H1 (cell line): ENCODE measurements at regions not wholly inside any gene's neighbourhood (a gene's known extent, or its start where the extent isn't known, plus 50 kb on each side); places are given as distances from the start of the nearest gene placed in this dataset.

Source experiments
- CTCF ChIA-PET: fragments of 300-600 bp; sonication (Branson Sonifier 250); formaldehyde crosslinking; loops from one replicate; lab custom pipeline; 2021; ENCODE audit not compliant: partially characterized antibody; lab: Charles Lee
- POLR2A ChIA-PET: fragments of 300-600 bp; sonication (Branson Sonifier 250); formaldehyde crosslinking; loops from one replicate; lab custom pipeline; 2021; ENCODE audit warnings: inconsistent platforms; ENCODE audit not compliant: partially characterized antibody; lab: Charles Lee
- DNase-seq, 2 experiments: peaks; one replicate each; pipeline versions ENCODE4 v3.0.0 to v3.0.0-alpha.2; 2010 to 2022; ENCODE audit warnings: low spot score in 2 of 2, low read depth in 1 of 2, mixed read lengths in 1 of 2
- FAIRE-seq: peaks from 2 replicates; lab custom pipeline; 2011; peaks lifted over from hg19 to GRCh38; lab: Jason Lieb, UNC
- H2AFZ ChIP-seq: 2 replicates; pipeline ENCODE4 v1.8.1; 2012; ENCODE audit warnings: low read length, inconsistent platforms
- H2AK5ac ChIP-seq: 2 replicates; pipeline ENCODE4 v1.6.1; 2013; ENCODE audit warnings: low read depth, low read length
- H2BK120ac ChIP-seq: replicated peaks from 2 replicates; pipeline ENCODE3; 2013; ENCODE audit warnings: low read depth, low read length, inconsistent platforms
- H2BK12ac ChIP-seq: 2 replicates; pipeline ENCODE4 v1.6.1; 2013; ENCODE audit warnings: low read depth, low read length
- H2BK15ac ChIP-seq: 2 replicates; pipeline ENCODE4 v1.6.1; 2013; ENCODE audit warnings: low read length
- H2BK20ac ChIP-seq: 2 replicates; pipeline ENCODE4 v1.6.1; 2013; ENCODE audit warnings: low read length
- H2BK5ac ChIP-seq: 2 replicates; pipeline ENCODE4 v1.6.1; 2013; ENCODE audit warnings: low read depth, low read length
- H3K14ac ChIP-seq: 2 replicates; pipeline ENCODE4 v1.6.1; 2013; ENCODE audit warnings: inconsistent platforms; ENCODE audit not compliant: insufficient read length
- H3K18ac ChIP-seq: 2 replicates; pipeline ENCODE4 v1.6.1; 2013; ENCODE audit warnings: low read length; ENCODE audit errors: extremely low read depth
- H3K23ac ChIP-seq: 2 replicates; pipeline ENCODE4 v1.6.1; 2013; ENCODE audit warnings: inconsistent platforms; ENCODE audit not compliant: insufficient read length
- H3K23me2 ChIP-seq: 2 replicates; pipeline ENCODE4 v1.6.1; 2013; ENCODE audit warnings: low read depth, low read length
- H3K27ac ChIP-seq: 2 replicates; pipeline ENCODE4 v1.6.1; 2011; ENCODE audit warnings: low read depth, low read length, inconsistent platforms
- H3K27me3 ChIP-seq, 4 experiments: replicated peaks in 1 of 4; 1 replicate in 1 of 4; 2 replicates in 3 of 4; pipeline versions ENCODE4 v1.6.1 to v1.8.1; 2011 to 2013; ENCODE audit warnings: low read length in 3 of 4, mild to moderate bottlenecking in 3 of 4, inconsistent platforms in 2 of 4, mixed read lengths in 2 of 4, moderate library complexity in 1 of 4; ENCODE audit not compliant: control insufficient read depth in 3 of 4, insufficient read depth in 3 of 4; ENCODE audit errors: extremely low read depth in 1 of 4
- H3K36me3 ChIP-seq, 4 experiments: 2 replicates each; pipeline versions ENCODE4 v1.6.1 to v1.8.1; 2011 to 2013; ENCODE audit warnings: mild to moderate bottlenecking in 4 of 4, low read length in 3 of 4, moderate library complexity in 2 of 4, control low read depth in 1 of 4, inconsistent platforms in 1 of 4; ENCODE audit not compliant: insufficient read depth in 4 of 4, control insufficient read depth in 2 of 4
- H3K4ac ChIP-seq: replicated peaks from 2 replicates; pipeline ENCODE3; 2013; ENCODE audit warnings: low read length, low read depth, mixed read lengths, inconsistent platforms; ENCODE audit not compliant: insufficient read length
- H3K4me1 ChIP-seq, 4 experiments: replicated peaks in 1 of 4; 1 replicate in 1 of 4; 2 replicates in 3 of 4; pipeline versions ENCODE4 v1.6.1 to v1.8.1; 2011 to 2013; ENCODE audit warnings: low read length in 3 of 4, inconsistent platforms in 2 of 4, mixed read lengths in 1 of 4; ENCODE audit not compliant: insufficient read depth in 4 of 4, control insufficient read depth in 3 of 4
- H3K4me2 ChIP-seq, 2 experiments: 2 replicates each; pipeline versions ENCODE4 v1.6.1 to v1.8.1; 2011 to 2013; ENCODE audit warnings: low read depth in 2 of 2, low read length in 2 of 2, control low read depth in 1 of 2, inconsistent platforms in 1 of 2, mild to moderate bottlenecking in 1 of 2; ENCODE audit not compliant: insufficient read depth in 1 of 2
- H3K4me3 ChIP-seq, 4 experiments: fragments of 200-600, 300-600 bp in 1 of 4; sonication (generic), shearing (Covaris generic), sonication (Bioruptor Twin) in 1 of 4; 2 replicates each; pipeline versions ENCODE4 v1.5.1 to v1.8.1; 2011 to 2016; ENCODE audit warnings: low read length in 4 of 4, low read depth in 3 of 4, control low read depth in 2 of 4, inconsistent platforms in 2 of 4, mild to moderate bottlenecking in 2 of 4, mixed read lengths in 1 of 4, moderate library complexity in 1 of 4; ENCODE audit not compliant: insufficient read depth in 2 of 4; ENCODE audit errors: extremely low read depth in 1 of 4
- H3K56ac ChIP-seq: replicated peaks from 2 replicates; pipeline ENCODE3; 2013; ENCODE audit warnings: low read depth, mild to moderate bottlenecking, mixed read lengths, low read length, inconsistent platforms; ENCODE audit not compliant: insufficient read length
- H3K79me1 ChIP-seq: 2 replicates; pipeline ENCODE4 v1.6.1; 2013; ENCODE audit warnings: low read depth, low read length, control low read depth
- H3K79me2 ChIP-seq, 2 experiments: 2 replicates each; pipeline versions ENCODE4 v1.6.1 to v1.8.1; 2012 to 2013; ENCODE audit warnings: low read length in 2 of 2, mild to moderate bottlenecking in 2 of 2, inconsistent platforms in 1 of 2; ENCODE audit not compliant: insufficient read depth in 2 of 2, control insufficient read depth in 1 of 2
- H3K9ac ChIP-seq, 4 experiments: replicated peaks in 1 of 4; 1 replicate in 1 of 4; 2 replicates in 3 of 4; pipeline versions ENCODE4 v1.6.1 to v1.8.1; 2011 to 2013; ENCODE audit warnings: low read depth in 3 of 4, low read length in 3 of 4, control low read depth in 2 of 4, mild to moderate bottlenecking in 2 of 4, moderate library complexity in 2 of 4, inconsistent platforms in 1 of 4; ENCODE audit errors: extremely low read depth in 1 of 4
- H3K9me3 ChIP-seq, 2 experiments: 2 replicates each; pipeline versions ENCODE4 v1.6.1 to v1.8.1; 2012 to 2013; ENCODE audit warnings: mild to moderate bottlenecking in 2 of 2, moderate library complexity in 2 of 2, control low read depth in 1 of 2, inconsistent platforms in 1 of 2, low read depth in 1 of 2, low read length in 1 of 2, mixed read lengths in 1 of 2; ENCODE audit not compliant: insufficient read depth in 2 of 2
- H4K20me1 ChIP-seq, 2 experiments: replicated peaks in 1 of 2; 2 replicates each; pipeline versions ENCODE3 to v1.8.1; 2011 to 2013; ENCODE audit warnings: inconsistent platforms in 2 of 2, low read length in 2 of 2, mild to moderate bottlenecking in 1 of 2; ENCODE audit not compliant: insufficient read depth in 2 of 2, control insufficient read depth in 1 of 2
- H4K5ac ChIP-seq: 2 replicates; pipeline ENCODE4 v1.6.1; 2013; ENCODE audit warnings: low read length, low read depth, mixed read lengths, inconsistent platforms; ENCODE audit not compliant: insufficient read length
- H4K8ac ChIP-seq: 2 replicates; pipeline ENCODE4 v1.8.0; 2013; ENCODE audit warnings: mild to moderate bottlenecking, moderate library complexity, low read length, inconsistent platforms; ENCODE audit not compliant: insufficient read depth; ENCODE audit errors: extremely low read depth
- H4K91ac ChIP-seq: replicated peaks from 2 replicates; pipeline ENCODE3; 2013; ENCODE audit warnings: low read length, mixed read lengths, inconsistent platforms; ENCODE audit not compliant: insufficient read length
- EP300 ChIP-seq, 2 experiments: IDR thresholded peaks; 1 replicate in 1 of 2; 2 replicates in 1 of 2; pipeline ENCODE4 v1.6.1; 2011 to 2012; ENCODE audit warnings: low read depth in 2 of 2, low read length in 2 of 2, mild to moderate bottlenecking in 2 of 2, borderline replicate concordance in 1 of 2, inconsistent platforms in 1 of 2, moderate library complexity in 1 of 2
- MAX ChIP-seq: IDR thresholded peaks from 2 replicates; pipeline ENCODE4 v1.6.1; 2012; ENCODE audit warnings: inconsistent platforms
- POLR2AphosphoS5 ChIP-seq: IDR thresholded peaks from 2 replicates; pipeline ENCODE4 v1.6.1; 2011; ENCODE audit warnings: low read depth, low read length
- TCF12 ChIP-seq: IDR thresholded peaks from 2 replicates; pipeline ENCODE4 v1.6.1; 2011; ENCODE audit warnings: low read depth, mild to moderate bottlenecking, low read length

- Histone ChIP-seq H3K23ac (no peak overlapping the region), H2BK15ac (no peak overlapping the region), H4K8ac (no peak overlapping the region), H2BK12ac (no peak overlapping the region), H3K4me1 (no peaks in the 10 kb centered on the region), H3K23me2 (no peaks in the 10 kb centered on the region), H2AK5ac (no peak overlapping the region), H3K4ac (no peak overlapping the region), H4K20me1 (no peaks in the 10 kb centered on the region), H4K91ac (no peak overlapping the region), H3K79me1 (no peaks in the 10 kb centered on the region), H2AFZ (peak overlapping the region; percentile 53; the same call in 1 of the 2 replicates), H2BK5ac (no peak overlapping the region), H3K18ac (no peak overlapping the region), H3K27ac (no peak overlapping the region), H4K5ac (no peak overlapping the region), H3K14ac (no peak overlapping the region), H2BK20ac (no peak overlapping the region), H3K36me3 (no peaks in the 10 kb centered on the region), H2BK120ac (no peak overlapping the region), H3K27me3 (no peaks in the 10 kb centered on the region), H3K4me2 (no peak overlapping the region), H3K9me3 (no peaks in the 10 kb centered on the region), H3K9ac (no peak overlapping the region), H3K56ac (no peak overlapping the region), H3K4me3 (no peak overlapping the region), H3K79me2 (no peaks in the 10 kb centered on the region)
- DNase-seq: no peak
- no peak for TF ChIP-seq EP300 (IDR thresholded peaks at IDR 0.05; ENCODE audit: borderline replicate concordance in 1 of 2, low read depth in 2 of 2, low read length in 2 of 2)
- no peak for TF ChIP-seq POLR2AphosphoS5
- TF ChIP-seq TCF12: no peak
- TF ChIP-seq MAX: no peak
- ChIA-PET POLR2A (no interaction called here), CTCF (no interaction called here)
- no peak for FAIRE-seq
Observed at GRCh38 chr2:180882959-180883358, 97.4 kb upstream of the UBE2E3 start.
